Esophagus squamous epithelium (tissue), 5 donors: ENCODE measurements at regions not wholly inside any gene's neighbourhood (a gene's known extent, or its start where the extent isn't known, plus 50 kb on each side); places are given as distances from the start of the nearest gene placed in this dataset.

Experiments used
- DNase-seq: peaks from one replicate; lab custom pipeline; 2025; lab: John Stamatoyannopoulos, UW
- H3K27ac ChIP-seq, 4 donors: fragments of 200-600 bp; sonication (generic); one replicate each; pipeline ENCODE4 v1.5.1; 2016 to 2019; ENCODE audit warnings: mild to moderate bottlenecking in 1 of 4
- H3K27me3 ChIP-seq, 4 donors: fragments of 200-600 bp; sonication (generic); 1 replicate in 3 of 4; 2 replicates in 1 of 4; pipeline versions ENCODE4 v1.5.1 to v1.6.0; 2017 to 2021; ENCODE audit warnings: antibody characterized with exemption in 1 of 4
- H3K36me3 ChIP-seq, 3 donors: fragments of 200-600 bp; sonication (generic); one replicate each; pipeline ENCODE4 v1.5.1; 2016 to 2019
- H3K4me1 ChIP-seq, 3 donors: fragments of 200-600 bp; sonication (generic); one replicate each; pipeline ENCODE4 v1.5.1; 2017 to 2019
- H3K4me3 ChIP-seq, 4 donors: fragments of 200-600 bp; sonication (generic); 1 replicate in 3 of 4; 2 replicates in 1 of 4; pipeline ENCODE4 v1.5.1; 2016 to 2019; ENCODE audit warnings: mild to moderate bottlenecking in 2 of 4, moderate library complexity in 1 of 4
- H3K9me3 ChIP-seq, 3 donors: fragments of 200-600 bp; sonication (generic); one replicate each; pipeline ENCODE4 v1.5.1; 2016 to 2019
- CTCF ChIP-seq, 6 experiments: fragments of 450-650 bp in 4 of 6; fragments of 200-600 bp in 2 of 6; sonication (generic) in 2 of 6; IDR thresholded peaks; one replicate each; pipeline ENCODE4 v1.5.1; 2016 to 2019; ENCODE audit warnings: antibody characterized with exemption in 6 of 6, mild to moderate bottlenecking in 4 of 6, moderate library complexity in 4 of 6
- POLR2A ChIP-seq, 4 donors: fragments of 450-650 bp; IDR thresholded peaks; one replicate each; pipeline ENCODE4 v1.6.1; 2017; ENCODE audit warnings: antibody characterized with exemption in 4 of 4, mild to moderate bottlenecking in 4 of 4, moderate library complexity in 3 of 4
- WGBS, 2 donors: methylation state at CpG; one replicate each; pipeline ENCODE4 v1.1.5; 2018; 5-methylcytosine and 5-hydroxymethylcytosine counted together
- intact Hi-C: fragments of 100-400 bp; cut with DNase I; formaldehyde crosslinking; loops from one replicate; pipeline ENCODE4 v1.15.0; 2022
- donor health status: DM: yes; HTN: yes; CAD: no.

GRCh38 chr12:34404377-34405285, 382.3 kb downstream of the ALG10 start:
- TF ChIP-seq POLR2A (IDR thresholded peaks at IDR 0.05), result no peak
- TF ChIP-seq CTCF (IDR thresholded peaks at IDR 0.05), result no peak
- Histone ChIP-seq H3K4me3 (no peak overlapping the region), H3K27ac (no peak overlapping the region), H3K9me3 (peaks cover 4 to 99% (median 69%) of the 10 kb centered on the region in 3 donors), H3K27me3 (no peaks in the 10 kb centered on the region), H3K4me1 (no peaks in the 10 kb centered on the region), H3K36me3 (no peaks in the 10 kb centered on the region)
- WGBS, 2 donors, result 63 to 67% methylated on average over 15 to 16 of the region's 19 CpGs
- intact Hi-C loops, result no loop called here
- DNase-seq, result no peak

GRCh38 chr12:34405286-34406227, 383.3 kb downstream of the ALG10 start:
- 55 to 72% methylated on average over 15 to 19 of the region's 22 CpGs for WGBS, 2 donors
- H3K9me3 ChIP-seq, result peaks cover 4 to 99% (median 62%) of the 10 kb centered on the region in 3 donors
- H3K4me3 ChIP-seq, result no peak overlapping the region
- no peak for DNase-seq
- H3K27ac ChIP-seq, result no peak overlapping the region
- intact Hi-C loops, result no loop called here
- no peaks in the 10 kb centered on the region for H3K4me1 ChIP-seq
- H3K36me3 ChIP-seq, result no peaks in the 10 kb centered on the region
- no peak for TF ChIP-seq POLR2A (IDR thresholded peaks at IDR 0.05)
- TF ChIP-seq CTCF (IDR thresholded peaks at IDR 0.05), result no peak
- no peaks in the 10 kb centered on the region for H3K27me3 ChIP-seq

- intact Hi-C loops, result no loop called here
- Histone ChIP-seq H3K4me3 (no peak overlapping the region), H3K4me1 (no peaks in the 10 kb centered on the region), H3K27me3 (no peaks in the 10 kb centered on the region), H3K36me3 (no peaks in the 10 kb centered on the region), H3K27ac (no peak overlapping the region), H3K9me3 (peaks cover 4 to 94% (median 54%) of the 10 kb centered on the region in 3 donors)
- TF ChIP-seq CTCF (IDR thresholded peaks at IDR 0.05), result no peak
- no peak for TF ChIP-seq POLR2A (IDR thresholded peaks at IDR 0.05)
- no peak for DNase-seq
- 75 to 78% methylated on average over 7 to 12 of the region's 18 CpGs for WGBS, 2 donors
These were observed 384.1 kb downstream of the ALG10 start for GRCh38 chr12:34406228-34406995.

GRCh38 chr12:34406996-34407300, 384.7 kb downstream of the ALG10 start:
- intact Hi-C loops, result no loop called here
- Histone ChIP-seq H3K4me1 (no peaks in the 10 kb centered on the region), H3K36me3 (no peaks in the 10 kb centered on the region), H3K27me3 (no peaks in the 10 kb centered on the region), H3K9me3 (peaks cover 4 to 91% (median 48%) of the 10 kb centered on the region in 3 donors), H3K4me3 (no peak overlapping the region), H3K27ac (no peak overlapping the region)
- no peak for DNase-seq
- TF ChIP-seq POLR2A (IDR thresholded peaks at IDR 0.05) (no peak), CTCF (IDR thresholded peaks at IDR 0.05) (no peak)
- WGBS, 2 donors, result 73 to 88% methylated on average over 3 to 8 of the region's 8 CpGs
